ENCODE measurements at regions not wholly inside any gene's neighbourhood (a gene's known extent, or its start where the extent isn't known, plus 50 kb on each side); places are given as distances from the start of the nearest gene placed in this dataset.

- Histone ChIP-seq H3F3A (ENCODE audit: insufficient read depth) (no peaks in the 10 kb centered on the region), H3K9me2 (ENCODE audit: insufficient read depth) (no peaks in the 10 kb centered on the region), H3K9ac (no peak overlapping the region), H3K4me1 (ENCODE audit: insufficient read depth) (no peaks in the 10 kb centered on the region), H3K4me3 (no peak overlapping the region), H3K9me3 (ENCODE audit: low read depth) (no peaks in the 10 kb centered on the region), H3K79me2 (ENCODE audit: insufficient read depth) (no peaks in the 10 kb centered on the region), H3K36me3 (ENCODE audit: low read depth) (no peaks in the 10 kb centered on the region), H2AFZ (no peak overlapping the region), H3K27me3 (replicated peaks; ENCODE audit: insufficient read depth) (no peaks in the 10 kb centered on the region), H3K27ac (no peak overlapping the region), H3K4me2 (ENCODE audit: unreplicated experiment) (no peak overlapping the region), H4K20me1 (ENCODE audit: insufficient read depth) (no peaks in the 10 kb centered on the region)
- in situ Hi-C loops (cut with MboI), result no loop called here
- no peak for TF ChIP-seq EZH2 (IDR thresholded peaks at IDR 0.05; ENCODE audit: insufficient read depth, poor library complexity, severe bottlenecking)
- TF ChIP-seq EZH2phosphoT487 (IDR thresholded peaks at IDR 0.05; ENCODE audit: insufficient read depth, low read depth), result no peak
- 28 to 52% methylated on average over 1 of the region's 1 CpG for WGBS, 2 experiments (ENCODE audit: low coverage in 1 of 2, low lambda C conversion rate in 2 of 2, missing lambda C conversion rate in 2 of 2)
- no peak for DNase-seq
Observed at GRCh38 chr10:108169846-108170245, 1005.3 kb upstream of the SORCS1 start.

- Histone ChIP-seq H3K36me3 (ENCODE audit: low read depth) (no peaks in the 10 kb centered on the region), H3K9me2 (ENCODE audit: insufficient read depth) (no peaks in the 10 kb centered on the region), H3K4me2 (ENCODE audit: unreplicated experiment) (no peak overlapping the region), H4K20me1 (ENCODE audit: insufficient read depth) (no peaks in the 10 kb centered on the region), H3K79me2 (ENCODE audit: insufficient read depth) (no peaks in the 10 kb centered on the region), H3K4me1 (ENCODE audit: insufficient read depth) (no peaks in the 10 kb centered on the region), H3F3A (ENCODE audit: insufficient read depth) (no peaks in the 10 kb centered on the region), H3K27ac (no peak overlapping the region), H3K9ac (no peak overlapping the region), H3K27me3 (replicated peaks; ENCODE audit: insufficient read depth) (no peaks in the 10 kb centered on the region), H3K9me3 (ENCODE audit: low read depth) (no peaks in the 10 kb centered on the region), H2AFZ (no peak overlapping the region), H3K4me3 (no peak overlapping the region)
- in situ Hi-C loops (cut with MboI), result no loop called here
- 98% methylated on average over 2 of the region's 2 CpGs for WGBS, 2 experiments (ENCODE audit: low coverage in 1 of 2, low lambda C conversion rate in 2 of 2, missing lambda C conversion rate in 2 of 2)
- no peak for DNase-seq
- TF ChIP-seq EZH2 (IDR thresholded peaks at IDR 0.05; ENCODE audit: insufficient read depth, poor library complexity, severe bottlenecking) (no peak), EZH2phosphoT487 (IDR thresholded peaks at IDR 0.05; ENCODE audit: insufficient read depth, low read depth) (no peak)
Observed at GRCh38 chr10:108167766-108168165, 1003.3 kb upstream of the SORCS1 start.

- in situ Hi-C loops (cut with MboI), result no loop called here
- WGBS, 2 experiments (ENCODE audit: low coverage in 1 of 2, low lambda C conversion rate in 2 of 2, missing lambda C conversion rate in 2 of 2), result 74 to 76% methylated on average over 7 of the region's 7 CpGs
- no peak overlapping the region for H3K4me2 ChIP-seq (ENCODE audit: unreplicated experiment)
- H4K20me1 ChIP-seq (ENCODE audit: insufficient read depth), result no peaks in the 10 kb centered on the region
- H3K9ac ChIP-seq, result no peak overlapping the region
- H3K4me3 ChIP-seq, result no peak overlapping the region
- H3K4me1 ChIP-seq (ENCODE audit: insufficient read depth), result no peaks in the 10 kb centered on the region
- no peaks in the 10 kb centered on the region for H3K9me3 ChIP-seq (ENCODE audit: low read depth)
- no peak for TF ChIP-seq EZH2phosphoT487 (IDR thresholded peaks at IDR 0.05; ENCODE audit: insufficient read depth, low read depth)
- no peak for TF ChIP-seq EZH2 (IDR thresholded peaks at IDR 0.05; ENCODE audit: insufficient read depth, poor library complexity, severe bottlenecking)
- H3K27ac ChIP-seq, result no peak overlapping the region
- H3K9me2 ChIP-seq (ENCODE audit: insufficient read depth), result no peaks in the 10 kb centered on the region
- H3F3A ChIP-seq (ENCODE audit: insufficient read depth), result no peaks in the 10 kb centered on the region
- H2AFZ ChIP-seq, result no peak overlapping the region
- DNase-seq, result peak; percentile 23
- H3K27me3 ChIP-seq (replicated peaks; ENCODE audit: insufficient read depth), result no peaks in the 10 kb centered on the region
- no peaks in the 10 kb centered on the region for H3K79me2 ChIP-seq (ENCODE audit: insufficient read depth)
- H3K36me3 ChIP-seq (ENCODE audit: low read depth), result no peaks in the 10 kb centered on the region
Observed at GRCh38 chr10:108166401-108166800, 1001.9 kb upstream of the SORCS1 start.

DNA sequence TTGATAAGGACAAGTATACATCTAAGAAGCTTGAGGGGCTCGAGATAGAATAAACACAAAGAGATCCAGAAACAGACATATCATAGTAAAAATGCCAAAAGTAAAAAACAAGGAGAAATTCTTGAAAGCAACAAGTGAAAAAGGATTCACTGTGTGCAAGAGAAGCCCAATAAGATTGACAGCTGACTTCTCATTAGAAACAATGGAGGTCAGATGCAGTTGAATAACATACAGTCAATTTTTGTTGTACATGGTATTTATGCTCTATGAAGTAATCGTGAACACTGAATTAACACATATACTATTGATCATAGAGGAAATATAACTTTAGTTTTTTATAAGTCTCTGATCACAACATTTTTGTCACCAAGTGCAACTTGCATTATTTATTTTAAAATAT lies 982.8 kb upstream of the SORCS1 start:
- in situ Hi-C loops (cut with MboI), result no loop called here
- Histone ChIP-seq H3K9ac (no peak overlapping the region), H3K9me3 (ENCODE audit: low read depth) (peaks cover 6% of the 10 kb centered on the region), H3F3A (ENCODE audit: insufficient read depth) (no peaks in the 10 kb centered on the region), H3K79me2 (ENCODE audit: insufficient read depth) (no peaks in the 10 kb centered on the region), H3K9me2 (ENCODE audit: insufficient read depth) (no peaks in the 10 kb centered on the region), H4K20me1 (ENCODE audit: insufficient read depth) (no peaks in the 10 kb centered on the region), H3K27me3 (replicated peaks; ENCODE audit: insufficient read depth) (no peaks in the 10 kb centered on the region), H3K4me3 (no peak overlapping the region), H3K4me2 (ENCODE audit: unreplicated experiment) (no peak overlapping the region), H3K36me3 (ENCODE audit: low read depth) (no peaks in the 10 kb centered on the region), H2AFZ (no peak overlapping the region), H3K27ac (no peak overlapping the region), H3K4me1 (ENCODE audit: insufficient read depth) (no peaks in the 10 kb centered on the region)
- no peak for TF ChIP-seq EZH2 (IDR thresholded peaks at IDR 0.05; ENCODE audit: insufficient read depth, poor library complexity, severe bottlenecking)
- no peak for TF ChIP-seq EZH2phosphoT487 (IDR thresholded peaks at IDR 0.05; ENCODE audit: insufficient read depth, low read depth)
- peak; percentile 13 for DNase-seq
- 25 to 33% methylated on average over 2 of the region's 2 CpGs for WGBS, 2 experiments (ENCODE audit: low coverage in 1 of 2, low lambda C conversion rate in 2 of 2, missing lambda C conversion rate in 2 of 2)

DNA sequence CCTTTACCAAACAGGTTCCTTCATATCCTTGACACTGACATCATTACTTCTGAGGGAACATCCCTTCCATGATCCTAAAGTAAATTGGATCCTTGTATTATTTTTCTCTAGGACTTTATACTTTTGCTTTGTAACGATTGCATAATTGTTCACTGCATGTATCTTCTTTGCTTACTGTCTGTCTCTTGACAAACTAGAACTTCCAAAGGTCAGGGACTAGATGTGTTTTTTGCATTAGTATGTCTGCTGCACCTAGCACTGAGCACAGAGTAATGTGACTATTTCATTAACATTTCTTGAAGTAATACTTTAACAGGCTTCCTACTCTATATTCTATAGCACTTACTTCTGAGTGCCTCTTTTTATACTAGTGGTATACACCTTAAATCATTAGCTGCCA lies 976.6 kb upstream of the SORCS1 start:
- in situ Hi-C loops (cut with MboI), result no loop called here
- Histone ChIP-seq H3K36me3 (ENCODE audit: low read depth) (no peaks in the 10 kb centered on the region), H3F3A (ENCODE audit: insufficient read depth) (no peaks in the 10 kb centered on the region), H2AFZ (no peak overlapping the region), H3K4me3 (no peak overlapping the region), H3K4me2 (ENCODE audit: unreplicated experiment) (no peak overlapping the region), H3K79me2 (ENCODE audit: insufficient read depth) (no peaks in the 10 kb centered on the region), H3K4me1 (ENCODE audit: insufficient read depth) (no peaks in the 10 kb centered on the region), H3K9me3 (ENCODE audit: low read depth) (no peaks in the 10 kb centered on the region), H3K27me3 (replicated peaks; ENCODE audit: insufficient read depth) (no peaks in the 10 kb centered on the region), H3K9ac (no peak overlapping the region), H3K9me2 (ENCODE audit: insufficient read depth) (no peaks in the 10 kb centered on the region), H4K20me1 (ENCODE audit: insufficient read depth) (no peaks in the 10 kb centered on the region), H3K27ac (no peak overlapping the region)
- 21 to 29% methylated on average over 1 of the region's 1 CpG for WGBS, 2 experiments (ENCODE audit: low coverage in 1 of 2, low lambda C conversion rate in 2 of 2, missing lambda C conversion rate in 2 of 2)
- DNase-seq, result no peak
- TF ChIP-seq EZH2 (IDR thresholded peaks at IDR 0.05; ENCODE audit: insufficient read depth, poor library complexity, severe bottlenecking), result no peak

All from GM23248 (cell line).